ENCODE measurements at regions not wholly inside any gene's neighbourhood (a gene's known extent, or its start where the extent isn't known, plus 50 kb on each side); places are given as distances from the start of the nearest gene placed in this dataset.

DNA sequence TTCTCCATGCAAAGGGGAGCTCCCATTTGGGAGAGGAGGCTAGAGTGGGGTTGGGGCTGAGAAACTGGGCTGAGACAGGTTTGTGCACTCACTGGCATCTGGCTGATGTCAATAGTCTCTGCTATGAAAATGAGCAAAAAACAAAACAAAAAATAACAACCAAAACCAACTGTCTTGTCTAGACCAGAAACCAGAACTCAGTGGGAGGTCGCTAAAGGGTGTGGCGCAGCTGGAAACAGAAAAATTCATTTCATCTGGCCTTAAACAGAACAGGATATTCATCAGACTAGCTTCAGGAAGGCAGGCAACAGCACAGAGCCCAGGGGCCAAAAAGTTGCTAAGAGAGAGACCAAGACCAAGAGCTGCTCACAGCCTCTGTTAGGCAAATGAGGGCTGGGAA lies 126.1 kb downstream of the THNSL2 start:
- no peak overlapping the region for H3K4me3 ChIP-seq (ENCODE audit: low read length in 3 of 3)
- H3K4me1 ChIP-seq (ENCODE audit: control insufficient read depth in 3 of 3, insufficient read depth in 3 of 3, low read length in 3 of 3): no peaks in the 10 kb centered on the region
- H3K36me3 ChIP-seq (ENCODE audit: control insufficient read depth in 3 of 3, insufficient read depth in 3 of 3, low read length in 3 of 3): no peaks in the 10 kb centered on the region
- no peaks in the 10 kb centered on the region for H3K27me3 ChIP-seq (ENCODE audit: control insufficient read depth in 3 of 3, insufficient read depth in 3 of 3, low read length in 3 of 3)
- no peak overlapping the region for H3K9ac ChIP-seq (ENCODE audit: low read depth in 1 of 3, low read length in 3 of 3)
- H3K9me3 ChIP-seq (ENCODE audit: control insufficient read depth in 3 of 3, low read length in 3 of 3): no peaks in the 10 kb centered on the region
- H3K27ac ChIP-seq (ENCODE audit: low read depth, low read length): no peak overlapping the region

DNA sequence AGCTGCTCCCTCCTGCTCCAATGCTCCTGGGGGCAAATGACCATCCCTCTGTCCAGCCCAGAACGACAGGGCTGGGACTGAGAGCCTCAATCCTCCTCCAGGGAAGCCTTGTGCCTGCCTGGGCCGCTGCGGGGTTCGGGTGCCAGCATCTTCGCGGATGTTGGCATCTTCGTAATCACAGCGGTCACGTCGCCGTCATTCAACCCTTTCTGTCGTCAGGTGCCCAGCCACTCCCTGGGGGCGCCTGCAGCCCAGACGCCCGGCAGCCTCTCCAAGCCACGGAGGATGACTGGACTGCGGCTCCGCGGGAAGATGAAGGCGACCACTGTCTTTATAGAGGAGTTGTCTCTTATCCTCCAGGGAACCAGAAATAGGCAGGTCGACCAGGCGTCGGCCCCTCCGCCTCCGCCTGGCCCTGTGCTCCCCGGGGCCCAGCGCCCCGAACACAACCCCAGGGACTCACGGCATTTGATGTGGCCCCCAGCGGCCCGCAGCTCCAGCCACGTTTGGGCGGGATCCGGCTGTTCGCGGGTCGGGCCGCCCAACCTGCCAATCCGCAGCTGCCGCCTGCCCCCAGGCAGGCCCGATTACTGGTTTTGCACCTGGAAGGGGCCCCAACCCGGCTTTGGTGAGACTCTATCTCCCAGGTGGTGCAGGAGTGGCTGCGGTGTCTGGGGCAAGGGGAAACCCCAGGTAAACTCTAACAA lies 113.9 kb downstream of the THNSL2 start:
- H3K36me3 ChIP-seq (ENCODE audit: control insufficient read depth in 3 of 3, insufficient read depth in 3 of 3, low read length in 3 of 3): no peaks in the 10 kb centered on the region
- H3K4me1 ChIP-seq (ENCODE audit: control insufficient read depth in 3 of 3, insufficient read depth in 3 of 3, low read length in 3 of 3): no peaks in the 10 kb centered on the region
- no peak overlapping the region for H3K4me3 ChIP-seq (ENCODE audit: low read length in 3 of 3)
- no peak overlapping the region for H3K9ac ChIP-seq (ENCODE audit: low read depth in 1 of 3, low read length in 3 of 3)
- no peak overlapping the region for H3K27ac ChIP-seq (ENCODE audit: low read depth, low read length)
- H3K27me3 ChIP-seq (ENCODE audit: control insufficient read depth in 3 of 3, insufficient read depth in 3 of 3, low read length in 3 of 3): peaks cover 7 to 17% (median 15%) of the 10 kb centered on the region in 3 donors
- H3K9me3 ChIP-seq (ENCODE audit: control insufficient read depth in 3 of 3, low read length in 3 of 3): no peaks in the 10 kb centered on the region

DNA sequence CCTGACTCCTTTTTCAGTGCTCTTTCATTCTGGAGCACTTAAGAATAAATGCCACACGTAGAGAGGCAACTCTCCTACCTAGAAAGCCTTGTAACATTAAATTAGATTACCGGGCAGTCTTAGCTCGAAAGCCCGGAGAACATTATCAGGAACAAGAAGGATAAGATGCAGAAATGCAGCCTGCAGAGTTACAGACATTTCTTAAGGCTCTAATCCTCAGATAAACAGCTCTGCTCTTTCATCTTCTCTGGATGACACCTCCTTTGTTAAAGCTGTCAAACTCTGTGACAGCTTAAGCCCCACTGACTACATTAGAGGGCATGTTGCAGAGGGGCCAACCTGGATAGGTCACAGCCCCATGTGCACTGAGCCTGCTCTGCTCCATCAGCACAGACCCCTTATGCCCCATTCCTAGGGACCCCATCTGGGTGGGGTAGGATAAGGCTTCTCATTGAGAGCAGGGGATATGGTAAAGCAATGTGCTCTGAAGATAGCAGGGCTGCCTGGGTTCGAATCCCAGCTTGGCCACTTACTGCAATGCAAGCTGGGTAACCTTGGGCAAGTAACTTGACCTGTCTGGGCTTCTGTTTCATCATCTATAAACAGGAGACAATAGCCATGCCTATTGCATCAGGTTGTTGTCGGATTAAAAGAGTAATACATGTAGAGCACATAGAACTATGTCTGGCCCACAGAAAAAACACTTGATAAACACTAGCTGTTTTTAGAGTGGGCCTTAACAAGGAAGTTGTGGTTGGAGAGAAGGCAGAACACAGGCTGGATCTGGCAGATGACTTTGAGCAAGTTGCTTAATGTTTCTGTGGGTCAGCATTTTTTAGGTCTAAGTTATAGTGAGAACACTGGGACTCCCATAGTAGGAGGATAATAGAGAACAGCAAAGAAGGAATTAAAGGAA lies 111.4 kb downstream of the THNSL2 start:
- peaks cover 7 to 17% (median 15%) of the 10 kb centered on the region in 3 donors for H3K27me3 ChIP-seq (ENCODE audit: control insufficient read depth in 3 of 3, insufficient read depth in 3 of 3, low read length in 3 of 3)

DNA sequence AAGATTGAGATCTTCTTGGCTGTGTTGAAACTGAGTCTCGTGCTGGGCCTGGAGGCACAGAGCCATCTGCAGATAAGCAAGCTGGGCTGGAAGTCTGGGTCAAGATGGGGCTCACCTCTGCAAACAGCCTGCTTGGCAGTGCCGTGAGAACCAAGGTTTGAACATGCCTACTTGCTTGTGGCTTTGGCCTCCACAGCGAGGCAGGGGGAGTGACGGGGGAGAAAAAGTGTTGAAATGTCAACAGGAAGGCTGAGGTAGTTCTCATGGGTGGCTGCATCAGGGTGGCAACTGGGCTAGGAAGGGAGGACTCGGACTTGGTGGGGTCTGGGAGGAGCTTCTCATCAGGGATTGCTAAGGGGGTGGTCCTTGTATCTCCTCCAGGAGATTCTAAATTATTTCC lies 99.7 kb downstream of the THNSL2 start:
- no peaks in the 10 kb centered on the region for H3K4me1 ChIP-seq (ENCODE audit: control insufficient read depth in 3 of 3, insufficient read depth in 3 of 3, low read length in 3 of 3)
- no peaks in the 10 kb centered on the region for H3K9me3 ChIP-seq (ENCODE audit: control insufficient read depth in 3 of 3, low read length in 3 of 3)
- H3K27me3 ChIP-seq (ENCODE audit: control insufficient read depth in 3 of 3, insufficient read depth in 3 of 3, low read length in 3 of 3): no peaks in the 10 kb centered on the region
- H3K36me3 ChIP-seq (ENCODE audit: control insufficient read depth in 3 of 3, insufficient read depth in 3 of 3, low read length in 3 of 3): no peaks in the 10 kb centered on the region
- no peak overlapping the region for H3K9ac ChIP-seq (ENCODE audit: low read depth in 1 of 3, low read length in 3 of 3)
- H3K27ac ChIP-seq (ENCODE audit: low read depth, low read length): no peak overlapping the region
- no peak overlapping the region for H3K4me3 ChIP-seq (ENCODE audit: low read length in 3 of 3)

More for the DNA sequence above, 111.4 kb downstream of the THNSL2 start:
- no peaks in the 10 kb centered on the region for H3K9me3 ChIP-seq (ENCODE audit: control insufficient read depth in 3 of 3, low read length in 3 of 3)
- H3K4me3 ChIP-seq (ENCODE audit: low read length in 3 of 3): no peak overlapping the region
- no peaks in the 10 kb centered on the region for H3K4me1 ChIP-seq (ENCODE audit: control insufficient read depth in 3 of 3, insufficient read depth in 3 of 3, low read length in 3 of 3)
- H3K9ac ChIP-seq (ENCODE audit: low read depth in 1 of 3, low read length in 3 of 3): no peak overlapping the region
- peak overlapping the region; percentile 33 for H3K27ac ChIP-seq (ENCODE audit: low read depth, low read length)
- no peaks in the 10 kb centered on the region for H3K36me3 ChIP-seq (ENCODE audit: control insufficient read depth in 3 of 3, insufficient read depth in 3 of 3, low read length in 3 of 3)

DNA sequence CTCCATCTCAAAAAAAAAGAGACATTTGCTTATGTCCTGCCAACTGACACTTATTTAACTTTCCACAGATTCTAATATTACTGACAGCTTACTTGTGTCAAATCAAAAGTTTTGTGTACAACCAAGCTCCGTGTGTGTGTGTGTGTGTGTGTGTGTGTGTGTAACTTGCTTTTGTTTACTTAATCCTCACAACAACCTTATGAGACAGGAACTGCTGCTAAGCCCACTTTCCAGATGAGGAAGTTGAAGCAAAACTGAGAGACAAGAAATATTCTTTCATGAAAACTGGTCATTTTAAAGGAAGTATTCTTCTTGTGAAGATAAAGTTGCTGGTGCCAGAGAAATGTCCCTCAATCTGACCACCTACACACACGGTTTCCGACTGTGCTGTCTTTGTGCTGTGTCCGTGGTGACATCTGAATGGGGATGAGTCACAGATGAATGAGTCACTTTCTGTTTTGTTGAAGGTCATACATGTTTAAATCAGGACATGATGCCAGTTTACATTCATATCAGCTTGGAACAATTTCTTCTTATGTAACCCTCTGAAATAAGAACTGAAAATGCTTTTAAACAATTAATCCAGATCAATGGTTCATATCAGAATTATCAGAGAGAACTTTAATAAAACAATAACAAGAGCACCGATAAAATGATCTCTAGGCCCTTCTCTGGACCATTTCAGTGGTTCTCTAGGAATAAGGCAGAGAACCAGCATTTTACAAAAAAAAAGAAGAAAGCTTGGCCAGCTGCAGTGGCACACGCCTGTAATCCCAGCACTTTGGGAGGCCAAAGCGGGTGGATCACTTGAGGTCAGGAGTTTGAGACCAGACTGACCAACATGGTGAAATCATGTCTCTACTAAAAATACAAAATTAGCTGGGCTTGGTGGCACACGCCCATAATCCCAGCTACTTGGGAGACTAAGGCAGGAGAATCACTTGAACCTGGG lies 95.5 kb downstream of the THNSL2 start:
- H3K36me3 ChIP-seq (ENCODE audit: control insufficient read depth in 3 of 3, insufficient read depth in 3 of 3, low read length in 3 of 3): no peaks in the 10 kb centered on the region
- H3K9me3 ChIP-seq (ENCODE audit: control insufficient read depth in 3 of 3, low read length in 3 of 3): no peaks in the 10 kb centered on the region
- H3K27ac ChIP-seq (ENCODE audit: low read depth, low read length): no peak overlapping the region
- H3K4me3 ChIP-seq (ENCODE audit: low read length in 3 of 3): no peak overlapping the region
- no peaks in the 10 kb centered on the region for H3K27me3 ChIP-seq (ENCODE audit: control insufficient read depth in 3 of 3, insufficient read depth in 3 of 3, low read length in 3 of 3)
- H3K4me1 ChIP-seq (ENCODE audit: control insufficient read depth in 3 of 3, insufficient read depth in 3 of 3, low read length in 3 of 3): no peaks in the 10 kb centered on the region
- no peak overlapping the region for H3K9ac ChIP-seq (ENCODE audit: low read depth in 1 of 3, low read length in 3 of 3)

DNA sequence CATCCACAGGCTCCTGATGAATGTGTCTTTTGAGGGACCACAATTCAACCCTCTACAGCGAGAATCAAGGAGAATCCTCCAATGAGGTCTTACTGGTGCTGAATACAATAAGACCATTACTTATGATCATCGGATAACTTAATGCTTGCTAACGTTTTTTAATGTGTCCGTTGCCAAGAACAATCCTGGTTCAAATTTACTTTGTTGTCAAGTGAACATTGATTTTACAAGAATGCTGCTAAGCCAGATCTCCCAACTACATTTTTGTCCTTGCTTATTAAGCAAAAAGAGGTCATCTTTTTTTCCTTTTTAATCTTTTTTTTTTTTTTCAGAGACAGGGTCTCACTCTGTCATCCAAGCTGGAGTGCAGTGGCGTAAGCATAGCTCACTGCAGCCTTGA lies 93.7 kb downstream of the THNSL2 start:
- Histone ChIP-seq H3K36me3 (ENCODE audit: control insufficient read depth in 3 of 3, insufficient read depth in 3 of 3, low read length in 3 of 3) (no peaks in the 10 kb centered on the region), H3K9me3 (ENCODE audit: control insufficient read depth in 3 of 3, low read length in 3 of 3) (no peaks in the 10 kb centered on the region), H3K27ac (ENCODE audit: low read depth, low read length) (no peak overlapping the region), H3K27me3 (ENCODE audit: control insufficient read depth in 3 of 3, insufficient read depth in 3 of 3, low read length in 3 of 3) (no peaks in the 10 kb centered on the region), H3K9ac (ENCODE audit: low read depth in 1 of 3, low read length in 3 of 3) (no peak overlapping the region), H3K4me1 (ENCODE audit: control insufficient read depth in 3 of 3, insufficient read depth in 3 of 3, low read length in 3 of 3) (no peaks in the 10 kb centered on the region), H3K4me3 (ENCODE audit: low read length in 3 of 3) (no peak overlapping the region)

DNA sequence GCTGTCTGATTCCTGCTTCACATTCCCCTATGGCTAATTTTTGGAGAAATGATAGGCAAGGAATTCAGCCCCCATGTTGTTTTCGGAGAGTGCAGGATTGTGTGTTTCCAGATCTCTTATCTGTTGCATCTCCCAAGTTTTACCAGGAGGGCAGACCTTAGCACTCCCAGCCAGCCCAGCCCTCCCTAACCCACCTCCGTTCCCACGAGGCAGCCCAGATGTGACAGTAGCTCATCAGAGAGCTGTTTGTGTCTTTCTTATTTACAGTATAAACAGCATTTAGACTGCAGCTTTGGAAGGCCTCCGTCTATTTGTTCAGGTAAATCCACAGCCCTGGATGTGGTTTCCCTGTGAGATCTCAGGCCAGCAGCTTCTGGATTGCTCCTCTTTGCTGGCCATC lies 91.6 kb downstream of the THNSL2 start:
- Histone ChIP-seq H3K36me3 (ENCODE audit: control insufficient read depth in 3 of 3, insufficient read depth in 3 of 3, low read length in 3 of 3) (no peaks in the 10 kb centered on the region), H3K4me1 (ENCODE audit: control insufficient read depth in 3 of 3, insufficient read depth in 3 of 3, low read length in 3 of 3) (no peaks in the 10 kb centered on the region), H3K9me3 (ENCODE audit: control insufficient read depth in 3 of 3, low read length in 3 of 3) (no peaks in the 10 kb centered on the region), H3K27ac (ENCODE audit: low read depth, low read length) (no peak overlapping the region), H3K4me3 (ENCODE audit: low read length in 3 of 3) (no peak overlapping the region), H3K9ac (ENCODE audit: low read depth in 1 of 3, low read length in 3 of 3) (no peak overlapping the region), H3K27me3 (ENCODE audit: control insufficient read depth in 3 of 3, insufficient read depth in 3 of 3, low read length in 3 of 3) (peaks cover 0 to 6% (median 5%) of the 10 kb centered on the region in 3 donors)

DNA sequence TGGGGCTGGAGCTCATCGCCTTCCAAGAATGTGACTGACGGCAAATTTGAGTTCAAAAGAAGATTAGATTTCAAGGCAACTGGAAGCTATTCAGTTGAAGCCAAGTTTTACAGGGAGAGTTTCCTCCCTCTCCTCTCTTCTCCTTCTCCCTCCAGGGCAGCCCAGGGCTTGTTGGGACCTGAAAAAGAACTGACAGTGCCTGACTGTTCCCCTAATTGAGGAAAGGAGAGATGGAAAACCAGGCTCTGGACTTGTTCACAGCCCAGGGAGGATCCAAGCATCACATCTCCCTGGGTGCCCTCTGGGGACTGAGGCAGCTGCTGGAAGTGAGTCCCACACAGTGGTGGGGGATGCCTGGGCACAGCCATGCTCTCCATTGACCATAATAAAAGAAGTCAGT lies 88.1 kb downstream of the THNSL2 start:
- Histone ChIP-seq H3K4me3 (ENCODE audit: low read length in 3 of 3) (no peak overlapping the region), H3K4me1 (ENCODE audit: control insufficient read depth in 3 of 3, insufficient read depth in 3 of 3, low read length in 3 of 3) (no peaks in the 10 kb centered on the region), H3K27me3 (ENCODE audit: control insufficient read depth in 3 of 3, insufficient read depth in 3 of 3, low read length in 3 of 3) (peaks cover 0 to 9% (median 5%) of the 10 kb centered on the region in 3 donors), H3K27ac (ENCODE audit: low read depth, low read length) (no peak overlapping the region), H3K9ac (ENCODE audit: low read depth in 1 of 3, low read length in 3 of 3) (no peak overlapping the region), H3K9me3 (ENCODE audit: control insufficient read depth in 3 of 3, low read length in 3 of 3) (no peaks in the 10 kb centered on the region), H3K36me3 (ENCODE audit: control insufficient read depth in 3 of 3, insufficient read depth in 3 of 3, low read length in 3 of 3) (no peaks in the 10 kb centered on the region)

DNA sequence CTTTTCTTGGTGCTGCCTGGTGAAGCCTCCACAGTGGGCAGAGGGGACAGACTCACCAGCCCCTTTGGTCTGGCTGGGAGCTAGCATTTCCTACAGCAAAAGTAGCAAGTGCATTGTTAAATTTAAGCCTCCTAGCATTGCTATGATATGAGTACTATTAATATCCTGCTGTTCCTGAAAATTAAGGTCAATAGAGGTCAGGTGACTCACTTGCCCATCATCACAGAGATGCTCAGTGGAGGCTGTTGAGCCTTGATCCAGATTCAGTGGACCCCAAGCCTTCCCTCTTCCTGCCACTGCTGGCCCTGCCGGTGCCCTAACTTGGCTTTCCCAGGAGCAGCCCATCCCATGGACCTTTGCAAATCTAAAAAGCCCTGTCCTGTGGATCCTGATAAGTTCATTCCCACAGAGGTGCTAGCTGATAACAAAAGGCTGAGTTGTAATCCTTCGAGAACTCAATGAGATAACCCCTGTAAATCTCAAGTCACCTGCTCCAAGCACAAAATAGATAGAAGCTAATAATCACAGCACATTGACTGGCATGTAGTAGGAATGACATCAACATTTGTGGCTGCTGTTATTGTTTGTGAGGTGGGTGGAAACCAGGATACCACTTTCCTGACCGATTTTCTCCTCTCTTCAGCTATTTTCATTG lies 84.4 kb downstream of the THNSL2 start:
- H3K27ac ChIP-seq (ENCODE audit: low read depth, low read length): no peak overlapping the region
- no peaks in the 10 kb centered on the region for H3K4me1 ChIP-seq (ENCODE audit: control insufficient read depth in 3 of 3, insufficient read depth in 3 of 3, low read length in 3 of 3)
- no peaks in the 10 kb centered on the region for H3K36me3 ChIP-seq (ENCODE audit: control insufficient read depth in 3 of 3, insufficient read depth in 3 of 3, low read length in 3 of 3)
- H3K9ac ChIP-seq (ENCODE audit: low read depth in 1 of 3, low read length in 3 of 3): no peak overlapping the region
- no peaks in the 10 kb centered on the region for H3K9me3 ChIP-seq (ENCODE audit: control insufficient read depth in 3 of 3, low read length in 3 of 3)
- no peak overlapping the region for H3K4me3 ChIP-seq (ENCODE audit: low read length in 3 of 3)
- peaks cover 0 to 9% (median 9%) of the 10 kb centered on the region in 3 donors for H3K27me3 ChIP-seq (ENCODE audit: control insufficient read depth in 3 of 3, insufficient read depth in 3 of 3, low read length in 3 of 3)
